GM21529 (cell line): ENCODE measurements at regions not wholly inside any gene's neighbourhood (a gene's known extent, or its start where the extent isn't known, plus 50 kb on each side); places are given as distances from the start of the nearest gene placed in this dataset.

Experiments
- ATAC-seq: cut with Tn5 transposase; IDR thresholded peaks from one replicate; pipeline ENCODE4 v1.9.1; 2021; ENCODE audit not compliant: unreplicated experiment

DNA sequence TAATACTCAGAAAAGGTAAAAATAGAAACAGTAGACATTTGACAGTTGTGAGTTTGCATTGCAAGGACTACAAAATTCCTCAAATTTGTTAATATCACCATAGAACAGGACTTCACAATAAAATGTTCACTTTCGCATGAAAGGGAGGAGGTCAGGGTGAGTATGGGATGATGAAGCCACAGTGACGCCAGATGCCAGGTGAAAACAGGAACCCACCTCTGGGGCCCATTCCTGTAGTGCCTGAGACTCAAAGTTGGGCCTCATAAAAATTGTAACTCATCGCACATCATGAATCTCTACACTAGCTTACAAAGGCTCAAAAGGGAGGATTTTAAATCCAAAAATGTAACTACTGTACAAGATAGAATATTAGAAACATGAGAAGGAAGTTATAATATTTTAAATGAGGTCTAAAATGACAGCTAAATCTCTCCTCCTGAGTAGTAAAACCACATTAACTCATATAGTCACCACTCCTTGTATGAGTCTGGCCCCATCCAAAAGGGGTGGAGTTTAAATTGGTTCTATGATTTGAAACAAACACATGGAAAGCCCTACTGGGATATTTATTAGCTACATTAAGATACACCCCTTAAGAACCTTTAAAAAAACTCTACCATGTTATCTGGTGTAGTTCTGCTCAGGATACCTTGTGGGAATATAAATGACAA is 93.7 kb downstream of the ETS2 start:
- no peak for ATAC-seq

DNA sequence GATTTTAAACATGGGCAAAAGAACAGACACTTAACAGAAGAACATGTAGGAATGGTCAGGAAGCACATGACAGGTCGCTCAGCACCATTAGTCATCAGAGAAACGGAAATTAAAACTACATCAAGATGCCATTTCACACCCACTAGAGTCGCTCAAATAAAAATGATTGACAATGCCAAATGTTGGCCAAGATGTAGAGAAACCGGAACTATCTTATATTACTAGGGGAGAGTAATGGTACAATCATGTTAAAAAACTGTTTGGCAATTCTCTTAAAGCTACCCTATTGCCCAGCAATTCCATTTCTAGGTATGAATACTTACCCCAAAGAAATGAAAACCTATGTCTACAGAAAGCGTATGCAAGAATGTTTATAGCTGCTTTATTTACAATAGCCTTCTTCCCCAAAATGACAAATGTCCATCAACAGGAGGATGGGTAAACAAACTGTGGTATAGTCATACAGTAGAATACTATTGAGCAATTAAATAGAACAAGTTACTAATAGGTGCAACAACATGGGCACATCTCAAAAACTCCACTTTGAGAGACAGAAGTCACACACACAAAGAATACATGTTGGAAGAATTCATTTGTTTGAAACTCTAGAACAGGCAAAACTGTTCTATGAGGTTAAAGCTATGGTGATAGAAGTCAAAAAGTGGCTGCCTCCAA is 92.8 kb downstream of the ETS2 start:
- ATAC-seq: no peak

DNA sequence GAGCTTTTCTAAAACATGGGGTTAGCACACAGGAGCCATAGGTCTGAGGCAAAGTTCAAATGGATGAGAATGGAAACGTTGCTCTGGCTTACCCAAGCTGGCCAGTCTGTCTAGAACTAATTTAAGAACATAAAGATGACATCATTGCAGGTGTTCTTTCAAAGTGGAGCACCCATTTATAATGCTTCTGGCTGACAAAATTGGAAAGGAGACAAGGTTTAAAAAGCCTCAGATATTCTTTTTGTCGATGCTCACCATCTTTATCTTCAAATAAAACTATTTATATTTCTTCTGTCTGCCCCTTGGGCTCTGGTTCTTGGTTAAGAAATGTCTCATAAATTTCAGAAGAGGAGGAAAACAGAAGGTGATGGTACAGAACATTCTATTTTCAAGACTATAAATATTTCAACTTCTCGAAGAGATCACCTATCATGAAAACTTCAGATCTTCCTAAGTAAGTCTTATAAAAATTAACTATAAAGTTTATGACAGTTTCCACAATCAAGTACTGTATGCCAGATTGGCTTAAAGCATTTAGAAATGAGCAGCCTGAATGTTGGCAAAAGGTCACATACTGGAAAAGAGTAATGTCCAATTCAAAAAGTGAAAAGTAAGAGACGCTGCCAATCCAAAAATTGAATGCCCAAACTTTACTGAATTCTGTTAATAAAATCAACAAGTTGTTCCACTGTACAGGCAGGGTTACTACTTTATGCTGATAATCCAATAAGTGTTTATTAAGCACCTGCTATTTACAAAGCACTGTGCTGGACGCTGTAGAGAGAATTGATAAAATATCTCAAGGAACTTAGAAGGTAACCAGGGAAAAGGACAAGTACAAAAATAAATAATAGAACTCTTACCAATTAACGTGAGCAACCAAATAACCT is 92.0 kb downstream of the ETS2 start:
- ATAC-seq: no peak

DNA sequence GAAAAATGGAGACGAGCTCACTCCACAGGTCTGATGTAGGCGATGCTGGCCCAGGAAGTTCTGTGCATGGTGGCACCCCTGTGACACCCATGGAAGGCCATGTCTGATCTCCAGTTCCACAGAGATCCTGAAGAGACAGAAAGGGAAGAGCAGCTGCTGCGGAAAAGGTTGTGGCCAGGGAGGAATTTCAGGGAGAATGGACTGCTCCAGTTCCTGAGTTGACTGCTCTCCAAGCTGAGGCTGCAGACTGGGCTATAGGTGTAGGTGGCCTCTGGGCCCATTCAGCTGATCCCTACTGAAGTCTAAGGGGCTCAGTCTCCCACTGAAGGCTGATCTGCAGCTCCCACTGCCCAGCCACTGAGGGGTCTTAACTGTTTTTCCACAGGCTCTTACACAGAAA is 89.2 kb downstream of the ETS2 start:
- ATAC-seq: no peak

DNA sequence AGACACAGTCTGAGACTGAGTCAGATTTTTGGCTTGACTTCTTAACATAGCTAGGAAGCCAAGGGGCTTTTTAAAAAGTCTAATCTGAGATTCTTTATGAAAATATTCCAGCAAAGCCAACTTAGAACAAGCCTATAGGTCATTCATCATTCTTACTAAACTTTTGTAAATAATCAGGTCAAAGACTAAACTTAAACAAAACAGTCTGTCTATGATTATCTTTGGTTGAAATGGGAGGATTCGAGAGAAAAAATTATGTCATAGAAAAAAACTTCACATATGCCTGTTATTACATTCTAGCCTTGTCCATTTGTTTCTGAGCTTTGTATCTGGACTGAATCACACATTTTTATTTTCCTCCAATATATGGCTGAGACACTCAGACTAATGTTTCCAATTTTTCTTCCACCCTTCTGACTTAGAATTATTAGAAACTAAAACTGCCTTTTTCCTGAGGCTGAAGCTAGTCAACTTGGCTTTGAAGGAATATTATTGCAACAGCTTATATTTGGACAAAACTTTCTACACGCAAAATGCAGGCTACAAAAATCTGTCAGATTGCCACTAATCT is 83.3 kb downstream of the ETS2 start:
- no peak for ATAC-seq

DNA sequence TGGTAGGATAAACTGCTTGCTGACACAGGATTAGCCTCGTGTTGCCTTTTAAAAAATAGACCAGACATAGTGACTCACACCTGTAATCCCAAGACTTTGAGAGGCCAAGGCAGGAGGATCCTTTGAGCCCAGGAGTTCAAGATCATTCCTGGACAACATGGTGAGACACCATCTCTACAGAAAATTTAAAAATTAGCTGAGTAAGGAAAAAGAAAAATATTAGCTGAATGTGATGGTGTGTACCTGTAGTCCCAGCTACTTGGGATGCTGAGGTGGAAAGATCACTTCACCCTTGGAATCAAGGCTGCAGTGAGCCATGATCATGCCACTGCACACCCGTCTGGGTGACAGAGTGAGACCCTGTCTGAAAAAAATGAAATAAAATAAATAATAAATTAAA is 82.0 kb downstream of the ETS2 start:
- no peak for ATAC-seq

DNA sequence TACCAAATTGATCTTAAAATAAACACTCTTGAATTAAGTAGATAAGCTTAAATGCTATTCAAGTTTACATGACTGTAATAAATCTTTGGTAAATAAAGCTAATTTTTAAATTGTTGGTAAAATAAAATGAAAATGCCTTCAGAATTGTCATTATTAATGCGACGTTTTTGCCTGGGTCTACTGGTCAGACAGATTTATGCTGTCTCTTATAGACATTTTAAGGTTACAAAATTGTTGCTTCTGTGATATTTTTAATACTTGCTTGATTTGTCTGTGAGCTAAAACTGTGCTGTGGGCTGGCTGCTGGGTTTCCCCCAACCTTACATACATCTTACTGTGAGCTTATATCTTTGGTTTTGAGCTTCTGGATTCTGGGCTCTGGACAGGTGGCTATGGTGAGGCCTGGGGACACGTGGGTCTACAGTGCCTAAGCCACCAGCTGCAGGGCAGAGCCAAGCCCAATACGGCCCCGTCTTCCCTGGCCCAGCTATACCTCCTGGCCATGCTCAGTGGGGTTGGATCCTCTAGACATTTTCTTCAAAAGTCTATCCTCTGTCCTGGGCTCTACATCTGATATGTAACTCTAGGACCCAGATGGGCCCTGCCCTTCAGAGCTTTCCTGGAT is 81.4 kb downstream of the ETS2 start:
- no peak for ATAC-seq

DNA sequence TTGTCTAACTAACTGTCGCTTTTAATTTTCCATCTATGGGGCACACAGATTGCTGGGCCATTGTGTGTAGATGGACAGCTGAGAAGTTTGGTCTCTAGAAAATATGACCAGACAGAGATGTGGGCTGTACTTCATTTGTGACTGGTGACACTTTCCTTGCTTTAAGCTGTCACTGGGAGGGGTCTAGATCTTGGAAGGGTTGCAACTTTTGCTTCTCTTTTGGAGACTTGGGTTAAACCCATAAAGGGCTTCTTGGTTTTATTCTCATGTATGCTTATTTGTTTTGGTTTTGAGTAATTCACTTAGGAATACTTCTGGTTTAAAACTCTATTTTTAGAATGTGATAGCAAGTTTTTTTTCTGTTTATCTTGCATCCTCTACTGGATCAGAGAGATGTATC is 80.2 kb downstream of the ETS2 start:
- no peak for ATAC-seq

DNA sequence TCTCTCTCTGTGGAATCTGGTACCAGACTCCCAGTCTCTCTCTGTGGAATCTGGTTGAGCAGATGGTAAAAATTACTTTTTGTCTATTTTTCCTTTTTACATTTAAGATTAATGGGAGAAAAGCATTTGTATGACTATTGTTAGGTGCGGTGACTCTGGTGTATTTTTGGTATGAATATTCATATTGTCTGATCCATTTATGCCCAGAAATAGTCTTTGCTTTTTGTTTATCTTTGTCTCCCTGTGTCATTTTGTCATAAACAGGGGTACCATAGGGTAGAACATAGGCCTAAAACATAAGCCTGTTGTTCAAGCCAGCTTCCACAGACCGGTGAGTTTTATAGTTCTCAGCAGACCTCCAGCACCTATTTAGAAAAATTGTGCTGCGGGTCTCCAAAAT is 78.7 kb downstream of the ETS2 start:
- ATAC-seq: no peak

DNA sequence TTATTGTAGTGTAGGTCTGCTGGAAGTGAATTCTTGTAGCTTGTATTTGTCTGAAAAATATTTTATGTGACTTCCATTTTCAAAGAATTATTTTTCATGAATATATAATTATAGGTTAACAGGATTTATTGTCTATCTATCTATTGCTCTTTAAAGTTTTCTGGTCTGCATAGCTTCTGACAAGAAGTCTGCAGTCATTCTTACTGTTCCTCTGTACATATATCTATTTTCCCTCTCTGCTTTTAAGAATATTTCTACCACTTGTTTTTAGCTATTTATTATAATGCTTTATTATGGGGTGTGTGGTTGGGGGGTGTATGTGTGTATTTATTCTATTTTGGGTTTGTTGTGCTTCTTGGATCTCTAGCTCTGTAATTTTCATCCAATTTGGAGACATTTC is 77.4 kb downstream of the ETS2 start:
- no peak for ATAC-seq

DNA sequence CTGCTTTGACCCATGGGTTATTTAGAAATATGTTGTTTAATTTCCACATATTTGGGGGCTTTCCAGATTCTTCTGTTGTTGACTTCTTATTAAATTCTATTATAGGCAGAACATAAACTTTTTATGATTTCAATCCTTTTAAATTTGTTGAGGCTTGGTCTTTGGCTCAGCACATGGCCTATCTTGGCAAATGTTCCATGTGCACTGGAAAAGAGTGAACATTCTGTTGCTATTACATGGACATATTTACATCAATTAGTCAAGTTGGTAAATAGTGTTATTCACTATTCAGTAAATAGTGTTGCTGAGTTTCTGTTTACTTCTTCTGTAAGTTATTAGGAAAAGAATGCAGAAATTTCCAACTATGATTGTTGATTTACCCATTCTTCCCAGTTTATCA is 75.4 kb downstream of the ETS2 start:
- no peak for ATAC-seq

DNA sequence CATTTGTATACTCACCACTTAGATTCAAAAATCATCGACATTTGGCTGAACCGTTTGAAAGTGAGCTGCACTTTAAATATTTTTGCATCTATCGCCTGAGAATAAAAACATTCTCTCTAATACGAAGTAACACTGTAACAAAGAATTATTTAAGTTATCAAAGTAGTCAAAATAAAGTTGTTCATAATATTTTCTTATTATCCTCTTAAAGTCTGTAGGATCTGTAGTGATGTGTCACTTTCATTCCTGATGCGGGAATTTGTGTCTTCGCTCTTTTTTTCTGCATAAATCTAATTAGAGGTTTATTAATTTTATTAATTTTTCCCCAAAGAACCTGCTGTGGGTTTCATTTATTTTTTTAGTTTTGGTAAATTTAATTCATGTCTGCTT is 74.8 kb downstream of the ETS2 start:
- no peak for ATAC-seq

DNA sequence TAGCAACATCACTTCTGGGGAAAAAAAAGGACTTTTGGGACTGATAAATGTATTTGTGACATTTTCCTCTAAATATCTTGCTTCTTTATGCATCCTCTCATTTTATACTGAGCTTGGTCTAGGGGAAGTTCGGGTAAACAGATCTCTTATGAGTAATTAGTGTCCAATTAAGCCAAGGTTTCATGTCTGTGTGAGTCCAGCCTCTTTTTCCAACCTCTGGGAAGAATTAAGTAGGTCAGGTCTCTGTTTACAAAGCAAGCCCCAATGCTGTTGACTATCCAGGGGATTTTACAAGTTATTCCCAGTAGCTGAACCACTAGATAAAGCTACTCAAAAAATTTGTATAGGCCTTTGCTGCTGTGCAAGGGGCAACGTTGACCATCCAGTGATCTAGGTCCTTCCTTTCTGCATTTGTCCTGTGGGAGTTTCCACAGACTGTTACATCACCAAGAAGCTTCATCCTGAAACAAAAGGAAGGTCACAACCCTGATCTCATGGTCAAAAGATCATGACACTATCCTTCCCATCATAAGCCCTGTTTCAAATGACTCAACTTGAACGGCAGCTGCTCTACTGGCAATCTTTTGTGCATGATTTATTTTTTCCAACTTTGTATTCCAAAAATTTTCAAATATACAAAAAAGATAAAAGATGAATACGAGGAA is 74.3 kb downstream of the ETS2 start:
- no peak for ATAC-seq

DNA sequence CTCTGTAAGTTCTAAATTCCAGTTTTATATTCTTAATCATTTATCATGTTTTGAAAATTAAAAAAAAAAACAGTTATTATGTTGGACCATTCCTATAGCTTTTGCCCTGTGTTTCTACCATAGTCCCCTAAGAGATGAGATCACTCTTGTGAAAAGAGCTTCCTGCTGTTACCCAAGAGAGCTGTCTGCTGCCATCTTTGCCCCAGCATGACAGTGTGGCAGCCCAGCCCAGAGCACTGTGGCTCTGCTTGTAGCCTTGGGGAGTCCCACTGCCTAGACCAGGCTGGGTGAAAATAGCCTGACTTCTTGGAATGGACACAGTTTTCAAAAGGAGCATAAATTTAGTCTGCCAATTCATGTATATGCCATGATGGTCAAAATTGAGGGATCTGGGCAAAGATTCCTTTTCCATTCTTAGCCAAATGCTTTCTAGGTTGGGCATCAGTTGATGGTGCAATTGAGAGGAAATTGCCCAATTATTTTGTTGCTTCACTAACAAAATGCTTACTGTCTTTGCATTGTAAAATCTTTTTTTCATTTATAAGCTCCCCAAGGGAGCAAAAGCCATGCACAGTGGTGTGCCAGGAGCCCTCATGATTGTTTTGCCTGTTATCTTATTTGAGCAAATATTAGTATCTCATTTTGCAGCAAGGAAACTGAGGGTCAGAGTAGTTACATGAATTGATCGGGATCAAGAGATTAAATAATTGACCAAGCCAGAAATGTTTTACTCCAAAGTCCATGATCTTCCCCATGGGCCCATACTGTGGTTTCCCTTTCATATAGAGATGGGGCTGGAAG is 72.8 kb downstream of the ETS2 start:
- no peak for ATAC-seq

DNA sequence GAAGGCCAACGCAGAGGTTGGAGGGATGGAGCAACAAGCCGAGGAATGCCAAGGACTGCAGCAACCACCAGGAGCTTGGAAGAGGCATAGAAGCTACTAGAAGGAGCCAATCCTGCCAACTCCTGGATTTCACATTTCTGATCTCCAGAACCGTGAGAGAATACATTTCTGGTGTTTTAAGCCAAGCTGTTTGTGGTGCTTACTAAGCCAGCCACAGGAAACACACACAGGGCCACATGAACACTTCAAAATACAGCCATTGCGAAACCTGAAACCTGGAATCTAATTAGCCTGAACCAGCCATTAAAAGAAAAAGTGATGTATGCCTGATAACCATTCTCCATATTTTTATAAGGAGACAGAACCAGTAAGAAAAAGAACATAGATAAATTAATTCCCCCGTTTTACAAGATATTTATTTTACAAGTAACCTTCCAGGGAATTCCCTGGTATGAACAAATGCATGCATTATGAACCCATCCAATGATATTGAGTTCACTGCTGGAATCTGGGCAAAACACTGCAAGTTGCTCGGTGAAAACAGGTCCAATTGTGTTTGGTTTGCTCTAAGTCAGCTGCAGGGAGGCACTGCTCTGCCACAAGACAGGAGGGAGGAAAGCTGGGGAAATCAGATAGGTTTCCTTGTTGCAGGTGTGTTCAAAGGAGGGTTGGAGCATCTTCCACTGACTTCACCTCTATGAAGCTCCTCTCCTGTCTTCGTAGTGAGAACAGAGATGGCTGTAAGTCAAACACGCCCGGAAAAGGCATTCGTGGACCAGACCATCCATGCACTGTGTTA is 70.2 kb downstream of the ETS2 start:
- no peak for ATAC-seq
